CD8-positive, alpha-beta memory T cell (primary cell): ENCODE measurements at regions not wholly inside any gene's neighbourhood (a gene's known extent, or its start where the extent isn't known, plus 50 kb on each side); places are given as distances from the start of the nearest gene placed in this dataset.

ENCODE experiments used
- CTCF ChIA-PET: fragments of 350-600 bp; sonication (Branson Sonifier 250); formaldehyde crosslinking; loops from one replicate; lab custom pipeline; 2021; ENCODE audit warnings: antibody characterized with exemption; lab: Charles Lee
- POLR2A ChIA-PET: fragments of 350-600 bp; sonication (Branson Sonifier 250); formaldehyde crosslinking; loops from one replicate; lab custom pipeline; 2021; ENCODE audit warnings: antibody characterized with exemption; lab: Charles Lee
- DNase-seq, 5 donors: peaks; one replicate each; pipeline versions ENCODE4 v3.0.0 to v3.0.0-alpha.2; 2020 to 2022; ENCODE audit warnings: mixed read lengths in 1 of 5
- H3K27ac ChIP-seq: one replicate; pipeline ENCODE4 v1.7.0; 2013; ENCODE audit warnings: low read depth, mild to moderate bottlenecking, low read length, moderate library complexity
- H3K27me3 ChIP-seq: 2 replicates; pipeline ENCODE4 v1.7.0; 2013; ENCODE audit warnings: low read length, mild to moderate bottlenecking; ENCODE audit not compliant: insufficient read depth, poor library complexity, severe bottlenecking
- H3K36me3 ChIP-seq: 2 replicates; pipeline ENCODE4 v1.7.0; 2013; ENCODE audit warnings: mild to moderate bottlenecking, low read length, moderate library complexity; ENCODE audit not compliant: insufficient read depth
- H3K4me1 ChIP-seq: 2 replicates; pipeline ENCODE4 v1.7.0; 2013; ENCODE audit warnings: mild to moderate bottlenecking, low read length, moderate library complexity; ENCODE audit not compliant: insufficient read depth
- H3K4me3 ChIP-seq: 2 replicates; pipeline ENCODE4 v1.7.0; 2013; ENCODE audit warnings: mild to moderate bottlenecking, low read length
- H3K9me3 ChIP-seq: 2 replicates; pipeline ENCODE4 v1.7.0; 2013; ENCODE audit warnings: mild to moderate bottlenecking, low read length
- H3K27ac Mint-ChIP-seq, 8 donors: one replicate each; pipeline ENCODE4 v1.8.0; 2020 to 2021; ENCODE audit warnings: mixed read lengths in 8 of 8, mild to moderate bottlenecking in 6 of 8, inconsistent platforms in 3 of 8, moderate library complexity in 3 of 8
- H3K27me3 Mint-ChIP-seq, 2 donors: one replicate each; pipeline ENCODE4 v1.8.0; 2020 to 2021; ENCODE audit warnings: mixed read lengths in 2 of 2, mild to moderate bottlenecking in 1 of 2, moderate library complexity in 1 of 2
- H3K36me3 Mint-ChIP-seq, 3 donors: one replicate each; pipeline ENCODE4 v1.8.0; 2020 to 2021; ENCODE audit warnings: mixed read lengths in 3 of 3, inconsistent platforms in 1 of 3, mild to moderate bottlenecking in 1 of 3
- H3K4me1 Mint-ChIP-seq, 3 donors: one replicate each; pipeline ENCODE4 v1.8.0; 2020 to 2021; ENCODE audit warnings: mixed read lengths in 3 of 3, inconsistent platforms in 1 of 3, mild to moderate bottlenecking in 1 of 3
- H3K4me3 Mint-ChIP-seq, 7 donors: one replicate each; pipeline ENCODE4 v1.8.0; 2020 to 2021; ENCODE audit warnings: mixed read lengths in 7 of 7, mild to moderate bottlenecking in 6 of 7, moderate library complexity in 4 of 7, inconsistent platforms in 2 of 7
- H3K9me3 Mint-ChIP-seq, 5 donors: one replicate each; pipeline ENCODE4 v1.8.0; 2020 to 2022; ENCODE audit warnings: mixed read lengths in 5 of 5, mild to moderate bottlenecking in 3 of 5, moderate library complexity in 2 of 5, inconsistent platforms in 1 of 5

- peaks cover 0 to 3% of the 10 kb centered on the region in 2 donors for H3K27me3 Mint-ChIP-seq
- Histone ChIP-seq H3K27ac (no peak overlapping the region), H3K27me3 (no peaks in the 10 kb centered on the region), H3K36me3 (no peaks in the 10 kb centered on the region), H3K9me3 (no peaks in the 10 kb centered on the region), H3K4me3 (no peak overlapping the region), H3K4me1 (no peaks in the 10 kb centered on the region)
- ChIA-PET POLR2A (no interaction called here), CTCF (no interaction called here)
- H3K9me3 Mint-ChIP-seq = no peaks in the 10 kb centered on the region
- no peaks in the 10 kb centered on the region for H3K4me1 Mint-ChIP-seq
- H3K36me3 Mint-ChIP-seq = no peaks in the 10 kb centered on the region
- H3K4me3 Mint-ChIP-seq = no peak overlapping the region
- no peak for DNase-seq
- H3K27ac Mint-ChIP-seq = peak overlapping the region in 1 of 8 donors; percentile 51
Observed at GRCh38 chr3:102577082-102577789, 142.4 kb downstream of the ZPLD1 start.

- H3K36me3 ChIP-seq = no peaks in the 10 kb centered on the region
- H3K27me3 ChIP-seq = no peaks in the 10 kb centered on the region
- H3K4me1 Mint-ChIP-seq = no peaks in the 10 kb centered on the region
- H3K27ac ChIP-seq = no peak overlapping the region
- CTCF ChIA-PET = no interaction called here
- no peak overlapping the region for H3K4me3 ChIP-seq
- no peak overlapping the region for H3K27ac Mint-ChIP-seq
- no peaks in the 10 kb centered on the region for H3K9me3 ChIP-seq
- H3K4me1 ChIP-seq = no peaks in the 10 kb centered on the region
- peaks cover 0 to 3% of the 10 kb centered on the region in 2 donors for H3K27me3 Mint-ChIP-seq
- H3K36me3 Mint-ChIP-seq = no peaks in the 10 kb centered on the region
- no peaks in the 10 kb centered on the region for H3K9me3 Mint-ChIP-seq
- POLR2A ChIA-PET = no interaction called here
- no peak overlapping the region for H3K4me3 Mint-ChIP-seq
- no peak for DNase-seq
Observed at GRCh38 chr3:102580760-102581159, 145.9 kb downstream of the ZPLD1 start.

- Mint-ChIP-seq H3K4me3 (no peak overlapping the region), H3K36me3 (no peaks in the 10 kb centered on the region), H3K9me3 (peaks cover 0 to 8% (median 3%) of the 10 kb centered on the region in 5 donors), H3K4me1 (no peaks in the 10 kb centered on the region), H3K27me3 (no peaks in the 10 kb centered on the region), H3K27ac (no peak overlapping the region)
- POLR2A ChIA-PET = no interaction called here
- Histone ChIP-seq H3K4me3 (no peak overlapping the region), H3K9me3 (no peaks in the 10 kb centered on the region), H3K4me1 (no peaks in the 10 kb centered on the region), H3K27ac (no peak overlapping the region), H3K36me3 (no peaks in the 10 kb centered on the region), H3K27me3 (no peaks in the 10 kb centered on the region)
- CTCF ChIA-PET = no interaction called here
- DNase-seq = no peak
Observed at GRCh38 chr3:102586485-102586884, 151.7 kb downstream of the ZPLD1 start.

GRCh38 chr3:102593812-102594602, 159.2 kb downstream of the ZPLD1 start:
- Histone ChIP-seq H3K27ac (no peak overlapping the region), H3K9me3 (no peaks in the 10 kb centered on the region), H3K27me3 (no peaks in the 10 kb centered on the region), H3K4me3 (no peak overlapping the region), H3K4me1 (no peaks in the 10 kb centered on the region), H3K36me3 (no peaks in the 10 kb centered on the region)
- H3K4me3 Mint-ChIP-seq = no peak overlapping the region
- no peaks in the 10 kb centered on the region for H3K36me3 Mint-ChIP-seq
- CTCF ChIA-PET = no interaction called here
- no peaks in the 10 kb centered on the region for H3K27me3 Mint-ChIP-seq
- POLR2A ChIA-PET = no interaction called here
- no peak for DNase-seq
- no peak overlapping the region for H3K27ac Mint-ChIP-seq
- H3K4me1 Mint-ChIP-seq = no peaks in the 10 kb centered on the region
- peaks cover 0 to 13% (median 8%) of the 10 kb centered on the region in 5 donors for H3K9me3 Mint-ChIP-seq

- Mint-ChIP-seq H3K4me3 (no peak overlapping the region), H3K9me3 (peaks cover 0 to 12% (median 8%) of the 10 kb centered on the region in 5 donors), H3K36me3 (no peaks in the 10 kb centered on the region), H3K4me1 (no peaks in the 10 kb centered on the region), H3K27me3 (peaks cover 0 to 2% of the 10 kb centered on the region in 2 donors), H3K27ac (no peak overlapping the region)
- Histone ChIP-seq H3K9me3 (no peaks in the 10 kb centered on the region), H3K4me3 (no peak overlapping the region), H3K4me1 (no peaks in the 10 kb centered on the region), H3K27me3 (no peaks in the 10 kb centered on the region), H3K36me3 (no peaks in the 10 kb centered on the region), H3K27ac (no peak overlapping the region)
- no peak for DNase-seq
- POLR2A ChIA-PET = no interaction called here
- CTCF ChIA-PET = no interaction called here
Observed at GRCh38 chr3:102595057-102595456, 160.2 kb downstream of the ZPLD1 start.

- ChIA-PET POLR2A (no interaction called here), CTCF (no interaction called here)
- H3K27me3 Mint-ChIP-seq = peaks cover 0 to 2% of the 10 kb centered on the region in 2 donors
- DNase-seq = no peak
- H3K36me3 Mint-ChIP-seq = no peaks in the 10 kb centered on the region
- H3K27ac Mint-ChIP-seq = no peak overlapping the region
- Histone ChIP-seq H3K4me1 (no peaks in the 10 kb centered on the region), H3K36me3 (no peaks in the 10 kb centered on the region), H3K27me3 (no peaks in the 10 kb centered on the region), H3K4me3 (no peak overlapping the region), H3K9me3 (no peaks in the 10 kb centered on the region), H3K27ac (no peak overlapping the region)
- H3K9me3 Mint-ChIP-seq = peaks cover 0 to 5% (median 3%) of the 10 kb centered on the region in 5 donors
- H3K4me1 Mint-ChIP-seq = no peaks in the 10 kb centered on the region
- H3K4me3 Mint-ChIP-seq = no peak overlapping the region
Observed at GRCh38 chr3:102599819-102600576, 165.2 kb downstream of the ZPLD1 start.

- H3K36me3 ChIP-seq = no peaks in the 10 kb centered on the region
Observed at GRCh38 chr3:102605153-102605552, 170.3 kb downstream of the ZPLD1 start.

GRCh38 chr3:102608875-102609274, 174.1 kb downstream of the ZPLD1 start:
- Mint-ChIP-seq H3K27me3 (peaks cover 0 to 10% of the 10 kb centered on the region in 2 donors), H3K27ac (no peak overlapping the region), H3K36me3 (no peaks in the 10 kb centered on the region), H3K9me3 (no peaks in the 10 kb centered on the region), H3K4me1 (no peaks in the 10 kb centered on the region), H3K4me3 (no peak overlapping the region)
- ChIA-PET CTCF (no interaction called here), POLR2A (no interaction called here)
- Histone ChIP-seq H3K36me3 (no peaks in the 10 kb centered on the region), H3K27me3 (no peaks in the 10 kb centered on the region), H3K9me3 (no peaks in the 10 kb centered on the region), H3K27ac (no peak overlapping the region), H3K4me1 (no peaks in the 10 kb centered on the region), H3K4me3 (no peak overlapping the region)
- DNase-seq = no peak

More at GRCh38 chr3:102605153-102605552, 170.3 kb downstream of the ZPLD1 start:
- H3K27me3 ChIP-seq = no peaks in the 10 kb centered on the region
- H3K27ac Mint-ChIP-seq = no peak overlapping the region
- no peak overlapping the region for H3K4me3 ChIP-seq
- no peaks in the 10 kb centered on the region for H3K4me1 ChIP-seq
- H3K4me1 Mint-ChIP-seq = no peaks in the 10 kb centered on the region
- no peaks in the 10 kb centered on the region for H3K9me3 Mint-ChIP-seq
- no peak for DNase-seq
- no peaks in the 10 kb centered on the region for H3K9me3 ChIP-seq
- CTCF ChIA-PET = no interaction called here
- POLR2A ChIA-PET = no interaction called here
- H3K36me3 Mint-ChIP-seq = no peaks in the 10 kb centered on the region
- no peak overlapping the region for H3K4me3 Mint-ChIP-seq
- H3K27me3 Mint-ChIP-seq = peaks cover 0 to 6% of the 10 kb centered on the region in 2 donors
- H3K27ac ChIP-seq = no peak overlapping the region
